ENCODE measurements at regions not wholly inside any gene's neighbourhood (a gene's known extent, or its start where the extent isn't known, plus 50 kb on each side); places are given as distances from the start of the nearest gene placed in this dataset.

DNA sequence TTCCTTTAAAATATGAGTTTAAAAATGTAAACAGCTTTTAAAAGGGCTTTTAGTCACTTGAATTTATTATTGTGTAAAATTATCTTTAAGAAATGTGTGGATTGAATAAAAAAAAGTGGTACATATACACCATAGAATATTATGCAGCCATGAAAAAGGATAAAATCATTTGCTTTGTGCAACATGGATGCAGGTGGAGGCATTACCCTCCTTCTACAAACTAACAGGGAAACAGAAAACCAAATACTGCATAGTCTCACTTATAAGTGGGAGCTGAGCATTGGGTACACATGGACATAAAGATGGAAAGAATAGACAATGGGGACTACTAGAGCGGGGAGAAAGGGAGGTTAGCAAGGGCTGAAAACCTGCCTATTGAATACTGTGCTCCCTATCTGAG, 999.3 kb downstream of the SLITRK5 start:
- TF ChIP-seq, protein P1, sequence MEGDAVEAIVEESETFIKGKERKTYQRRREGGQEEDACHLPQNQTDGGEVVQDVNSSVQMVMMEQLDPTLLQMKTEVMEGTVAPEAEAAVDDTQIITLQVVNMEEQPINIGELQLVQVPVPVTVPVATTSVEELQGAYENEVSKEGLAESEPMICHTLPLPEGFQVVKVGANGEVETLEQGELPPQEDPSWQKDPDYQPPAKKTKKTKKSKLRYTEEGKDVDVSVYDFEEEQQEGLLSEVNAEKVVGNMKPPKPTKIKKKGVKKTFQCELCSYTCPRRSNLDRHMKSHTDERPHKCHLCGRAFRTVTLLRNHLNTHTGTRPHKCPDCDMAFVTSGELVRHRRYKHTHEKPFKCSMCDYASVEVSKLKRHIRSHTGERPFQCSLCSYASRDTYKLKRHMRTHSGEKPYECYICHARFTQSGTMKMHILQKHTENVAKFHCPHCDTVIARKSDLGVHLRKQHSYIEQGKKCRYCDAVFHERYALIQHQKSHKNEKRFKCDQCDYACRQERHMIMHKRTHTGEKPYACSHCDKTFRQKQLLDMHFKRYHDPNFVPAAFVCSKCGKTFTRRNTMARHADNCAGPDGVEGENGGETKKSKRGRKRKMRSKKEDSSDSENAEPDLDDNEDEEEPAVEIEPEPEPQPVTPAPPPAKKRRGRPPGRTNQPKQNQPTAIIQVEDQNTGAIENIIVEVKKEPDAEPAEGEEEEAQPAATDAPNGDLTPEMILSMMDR (IDR thresholded peaks at IDR 0.05; ENCODE audit: insufficient read depth, low read length) = no peak
- no peak for TF ChIP-seq POLR2AphosphoS5 (IDR thresholded peaks at IDR 0.05; ENCODE audit: low read depth)
- TF ChIP-seq, protein P2, sequence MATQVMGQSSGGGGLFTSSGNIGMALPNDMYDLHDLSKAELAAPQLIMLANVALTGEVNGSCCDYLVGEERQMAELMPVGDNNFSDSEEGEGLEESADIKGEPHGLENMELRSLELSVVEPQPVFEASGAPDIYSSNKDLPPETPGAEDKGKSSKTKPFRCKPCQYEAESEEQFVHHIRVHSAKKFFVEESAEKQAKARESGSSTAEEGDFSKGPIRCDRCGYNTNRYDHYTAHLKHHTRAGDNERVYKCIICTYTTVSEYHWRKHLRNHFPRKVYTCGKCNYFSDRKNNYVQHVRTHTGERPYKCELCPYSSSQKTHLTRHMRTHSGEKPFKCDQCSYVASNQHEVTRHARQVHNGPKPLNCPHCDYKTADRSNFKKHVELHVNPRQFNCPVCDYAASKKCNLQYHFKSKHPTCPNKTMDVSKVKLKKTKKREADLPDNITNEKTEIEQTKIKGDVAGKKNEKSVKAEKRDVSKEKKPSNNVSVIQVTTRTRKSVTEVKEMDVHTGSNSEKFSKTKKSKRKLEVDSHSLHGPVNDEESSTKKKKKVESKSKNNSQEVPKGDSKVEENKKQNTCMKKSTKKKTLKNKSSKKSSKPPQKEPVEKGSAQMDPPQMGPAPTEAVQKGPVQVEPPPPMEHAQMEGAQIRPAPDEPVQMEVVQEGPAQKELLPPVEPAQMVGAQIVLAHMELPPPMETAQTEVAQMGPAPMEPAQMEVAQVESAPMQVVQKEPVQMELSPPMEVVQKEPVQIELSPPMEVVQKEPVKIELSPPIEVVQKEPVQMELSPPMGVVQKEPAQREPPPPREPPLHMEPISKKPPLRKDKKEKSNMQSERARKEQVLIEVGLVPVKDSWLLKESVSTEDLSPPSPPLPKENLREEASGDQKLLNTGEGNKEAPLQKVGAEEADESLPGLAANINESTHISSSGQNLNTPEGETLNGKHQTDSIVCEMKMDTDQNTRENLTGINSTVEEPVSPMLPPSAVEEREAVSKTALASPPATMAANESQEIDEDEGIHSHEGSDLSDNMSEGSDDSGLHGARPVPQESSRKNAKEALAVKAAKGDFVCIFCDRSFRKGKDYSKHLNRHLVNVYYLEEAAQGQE (IDR thresholded peaks at IDR 0.05; ENCODE audit: insufficient replicate concordance, low read depth) = no peak
- no peak for TF ChIP-seq GABPA (IDR thresholded peaks at IDR 0.05; ENCODE audit: low read depth)
- no peak for TF ChIP-seq SPI1 (IDR thresholded peaks at IDR 0.05; ENCODE audit: borderline replicate concordance, low read depth)
